BJ (cell line): ENCODE measurements at regions not wholly inside any gene's neighbourhood (a gene's known extent, or its start where the extent isn't known, plus 50 kb on each side); places are given as distances from the start of the nearest gene placed in this dataset.

ENCODE experiments used
- CTCF ChIA-PET: fragments of 350-600 bp; formaldehyde crosslinking; extraction: SDS; loops from one replicate; lab custom pipeline; 2021; ENCODE audit warnings: antibody characterized with exemption, inconsistent platforms; lab: Yijun Ruan, JAX
- POLR2A ChIA-PET: fragments of 300-600 bp; sonication (Branson Sonifier 250); formaldehyde crosslinking; extraction: SDS; loops from one replicate; lab custom pipeline; 2021; ENCODE audit warnings: antibody characterized with exemption; lab: Charles Lee
- DNase-seq: peaks from one replicate; pipeline ENCODE4 v3.0.0-alpha.2; 2011; ENCODE audit warnings: low read depth
- H3K27me3 ChIP-seq: 2 replicates; pipeline ENCODE4 v1.6.0; 2011; ENCODE audit warnings: low read length; ENCODE audit not compliant: control insufficient read depth, insufficient read depth
- H3K36me3 ChIP-seq: 2 replicates; pipeline ENCODE4 v1.5.1; 2011; ENCODE audit warnings: low read length; ENCODE audit not compliant: control insufficient read depth, insufficient read depth
- H3K4me3 ChIP-seq: 2 replicates; pipeline ENCODE4 v1.5.1; 2011; ENCODE audit warnings: low read depth, mild to moderate bottlenecking, control low read depth, low read length
- TF ChIP-seq, protein P1 (sequence below): IDR thresholded peaks from 2 replicates; pipeline ENCODE4 v1.5.1; 2011; ENCODE audit warnings: low read depth, mild to moderate bottlenecking, control low read depth, inconsistent platforms, low read length, moderate library complexity; ENCODE audit not compliant: insufficient read depth

DNA sequence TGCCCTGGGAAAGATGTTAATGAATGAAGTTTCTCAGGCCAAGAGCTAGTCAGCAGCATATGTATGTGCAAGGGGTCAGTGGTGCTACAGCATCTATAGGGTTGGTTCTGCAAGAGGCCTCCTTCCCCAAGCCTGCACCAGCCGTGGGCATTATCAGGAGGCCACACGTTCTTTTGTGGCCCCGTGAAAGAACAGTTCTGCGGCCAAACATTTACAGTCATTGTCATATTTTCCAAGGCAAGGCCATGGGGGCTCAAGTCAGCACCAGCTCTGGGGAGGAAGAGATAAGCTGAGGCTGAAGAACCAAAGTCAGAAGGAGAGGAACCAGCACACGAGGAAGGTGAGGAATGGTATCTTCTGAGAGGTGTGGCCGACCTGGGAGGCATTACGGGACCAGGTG is 54.4 kb upstream of the TMEM72 start:
- no peak for DNase-seq
- TF ChIP-seq, protein P1, sequence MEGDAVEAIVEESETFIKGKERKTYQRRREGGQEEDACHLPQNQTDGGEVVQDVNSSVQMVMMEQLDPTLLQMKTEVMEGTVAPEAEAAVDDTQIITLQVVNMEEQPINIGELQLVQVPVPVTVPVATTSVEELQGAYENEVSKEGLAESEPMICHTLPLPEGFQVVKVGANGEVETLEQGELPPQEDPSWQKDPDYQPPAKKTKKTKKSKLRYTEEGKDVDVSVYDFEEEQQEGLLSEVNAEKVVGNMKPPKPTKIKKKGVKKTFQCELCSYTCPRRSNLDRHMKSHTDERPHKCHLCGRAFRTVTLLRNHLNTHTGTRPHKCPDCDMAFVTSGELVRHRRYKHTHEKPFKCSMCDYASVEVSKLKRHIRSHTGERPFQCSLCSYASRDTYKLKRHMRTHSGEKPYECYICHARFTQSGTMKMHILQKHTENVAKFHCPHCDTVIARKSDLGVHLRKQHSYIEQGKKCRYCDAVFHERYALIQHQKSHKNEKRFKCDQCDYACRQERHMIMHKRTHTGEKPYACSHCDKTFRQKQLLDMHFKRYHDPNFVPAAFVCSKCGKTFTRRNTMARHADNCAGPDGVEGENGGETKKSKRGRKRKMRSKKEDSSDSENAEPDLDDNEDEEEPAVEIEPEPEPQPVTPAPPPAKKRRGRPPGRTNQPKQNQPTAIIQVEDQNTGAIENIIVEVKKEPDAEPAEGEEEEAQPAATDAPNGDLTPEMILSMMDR, result no peak
- H3K27me3 ChIP-seq, result no peaks in the 10 kb centered on the region
- POLR2A ChIA-PET, result no interaction called here
- H3K36me3 ChIP-seq, result no peaks in the 10 kb centered on the region
- no peak overlapping the region for H3K4me3 ChIP-seq
- CTCF ChIA-PET, result interaction anchor here (0.7 to 4.0 kb wide), 12 partner anchors 10 to 1185 kb away, joined by 3 to 28 read pairs (median 7); no protein-coding TSS in a partner anchor

GRCh38 chr10:44857363-44858016 is 53.6 kb upstream of the TMEM72 start:
- H3K4me3 ChIP-seq, result no peak overlapping the region
- no peaks in the 10 kb centered on the region for H3K27me3 ChIP-seq
- DNase-seq, result no peak
- H3K36me3 ChIP-seq, result no peaks in the 10 kb centered on the region
- CTCF ChIA-PET, result interaction anchor here (0.6 to 4.0 kb wide), 35 partner anchors 11 to 1186 kb away, joined by 3 to 28 read pairs (median 4); no protein-coding TSS in a partner anchor
- POLR2A ChIA-PET, result no interaction called here
- TF ChIP-seq, protein P1, result peak; percentile 100

DNA sequence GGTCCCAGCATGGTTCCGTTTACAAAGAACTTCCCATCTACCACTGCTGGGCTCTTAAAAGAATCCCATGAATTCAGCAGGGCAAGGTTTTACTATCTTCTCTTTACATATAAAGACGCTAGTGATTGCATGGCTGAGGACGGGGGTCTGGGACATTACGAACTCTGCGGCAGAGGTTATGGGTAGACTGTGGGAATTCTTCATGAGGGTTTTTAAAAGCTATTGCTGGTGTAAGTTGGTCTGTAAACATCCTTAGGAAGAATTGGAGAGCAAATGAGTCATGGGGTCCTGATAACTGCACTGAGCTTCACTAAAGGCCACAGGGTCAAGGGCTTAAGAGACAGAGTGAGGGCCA is 53.1 kb upstream of the TMEM72 start:
- DNase-seq, result no peak
- H3K4me3 ChIP-seq, result no peak overlapping the region
- no peaks in the 10 kb centered on the region for H3K27me3 ChIP-seq
- POLR2A ChIA-PET, result no interaction called here
- H3K36me3 ChIP-seq, result no peaks in the 10 kb centered on the region
- CTCF ChIA-PET, result interaction anchor here (0.7 to 4.0 kb wide), 36 partner anchors 11 to 1186 kb away, joined by 3 to 28 read pairs (median 4); no protein-coding TSS in a partner anchor
- TF ChIP-seq, protein P1, result no peak

GRCh38 chr10:44858988-44859387 is 52.1 kb upstream of the TMEM72 start:
- H3K27me3 ChIP-seq, result no peaks in the 10 kb centered on the region
- ChIA-PET CTCF (interaction anchor here (0.6 to 4.0 kb wide), 15 partner anchors 12 to 1187 kb away, joined by 3 to 28 read pairs (median 6); no protein-coding TSS in a partner anchor), POLR2A (no interaction called here)
- no peaks in the 10 kb centered on the region for H3K36me3 ChIP-seq
- DNase-seq, result no peak
- H3K4me3 ChIP-seq, result no peak overlapping the region
- TF ChIP-seq, protein P1, result no peak

GRCh38 chr10:44859546-44860285 is 51.4 kb upstream of the TMEM72 start:
- TF ChIP-seq, protein P1, result no peak
- CTCF ChIA-PET, result interaction anchor here (0.9 to 4.0 kb wide), 6 partner anchors 10 to 1188 kb away, joined by 3 to 28 read pairs (median 5); no protein-coding TSS in a partner anchor

More at GRCh38 chr10:44859546-44860285, 51.4 kb upstream of the TMEM72 start:
- POLR2A ChIA-PET, result no interaction called here
- DNase-seq, result no peak
- no peak overlapping the region for H3K4me3 ChIP-seq
- no peaks in the 10 kb centered on the region for H3K27me3 ChIP-seq
- no peaks in the 10 kb centered on the region for H3K36me3 ChIP-seq
